Esophagus squamous epithelium (tissue), 5 donors: ENCODE measurements at regions not wholly inside any gene's neighbourhood (a gene's known extent, or its start where the extent isn't known, plus 50 kb on each side); places are given as distances from the start of the nearest gene placed in this dataset.

Experiments
- DNase-seq: peaks from one replicate; lab custom pipeline; 2025; lab: John Stamatoyannopoulos, UW
- H3K27ac ChIP-seq, 4 donors: fragments of 200-600 bp; sonication (generic); one replicate each; pipeline ENCODE4 v1.5.1; 2016 to 2019; ENCODE audit warnings: mild to moderate bottlenecking in 1 of 4
- H3K27me3 ChIP-seq, 4 donors: fragments of 200-600 bp; sonication (generic); 1 replicate in 3 of 4; 2 replicates in 1 of 4; pipeline versions ENCODE4 v1.5.1 to v1.6.0; 2017 to 2021; ENCODE audit warnings: antibody characterized with exemption in 1 of 4
- H3K36me3 ChIP-seq, 3 donors: fragments of 200-600 bp; sonication (generic); one replicate each; pipeline ENCODE4 v1.5.1; 2016 to 2019
- H3K4me1 ChIP-seq, 3 donors: fragments of 200-600 bp; sonication (generic); one replicate each; pipeline ENCODE4 v1.5.1; 2017 to 2019
- H3K4me3 ChIP-seq, 4 donors: fragments of 200-600 bp; sonication (generic); 1 replicate in 3 of 4; 2 replicates in 1 of 4; pipeline ENCODE4 v1.5.1; 2016 to 2019; ENCODE audit warnings: mild to moderate bottlenecking in 2 of 4, moderate library complexity in 1 of 4
- H3K9me3 ChIP-seq, 3 donors: fragments of 200-600 bp; sonication (generic); one replicate each; pipeline ENCODE4 v1.5.1; 2016 to 2019
- POLR2A ChIP-seq, 4 donors: fragments of 450-650 bp; IDR thresholded peaks; one replicate each; pipeline ENCODE4 v1.6.1; 2017; ENCODE audit warnings: antibody characterized with exemption in 4 of 4, mild to moderate bottlenecking in 4 of 4, moderate library complexity in 3 of 4
- WGBS, 2 donors: methylation state at CpG; one replicate each; pipeline ENCODE4 v1.1.5; 2018; 5-methylcytosine and 5-hydroxymethylcytosine counted together
- intact Hi-C: fragments of 100-400 bp; cut with DNase I; formaldehyde crosslinking; loops from one replicate; pipeline ENCODE4 v1.15.0; 2022
- TF ChIP-seq, protein P1 (sequence below), 6 experiments: fragments of 450-650 bp in 4 of 6; fragments of 200-600 bp in 2 of 6; sonication (generic) in 2 of 6; IDR thresholded peaks; one replicate each; pipeline ENCODE4 v1.5.1; 2016 to 2019; ENCODE audit warnings: antibody characterized with exemption in 6 of 6, mild to moderate bottlenecking in 4 of 6, moderate library complexity in 4 of 6
- donor health status: DM: yes; HTN: yes; CAD: no.

- TF ChIP-seq, protein P1, sequence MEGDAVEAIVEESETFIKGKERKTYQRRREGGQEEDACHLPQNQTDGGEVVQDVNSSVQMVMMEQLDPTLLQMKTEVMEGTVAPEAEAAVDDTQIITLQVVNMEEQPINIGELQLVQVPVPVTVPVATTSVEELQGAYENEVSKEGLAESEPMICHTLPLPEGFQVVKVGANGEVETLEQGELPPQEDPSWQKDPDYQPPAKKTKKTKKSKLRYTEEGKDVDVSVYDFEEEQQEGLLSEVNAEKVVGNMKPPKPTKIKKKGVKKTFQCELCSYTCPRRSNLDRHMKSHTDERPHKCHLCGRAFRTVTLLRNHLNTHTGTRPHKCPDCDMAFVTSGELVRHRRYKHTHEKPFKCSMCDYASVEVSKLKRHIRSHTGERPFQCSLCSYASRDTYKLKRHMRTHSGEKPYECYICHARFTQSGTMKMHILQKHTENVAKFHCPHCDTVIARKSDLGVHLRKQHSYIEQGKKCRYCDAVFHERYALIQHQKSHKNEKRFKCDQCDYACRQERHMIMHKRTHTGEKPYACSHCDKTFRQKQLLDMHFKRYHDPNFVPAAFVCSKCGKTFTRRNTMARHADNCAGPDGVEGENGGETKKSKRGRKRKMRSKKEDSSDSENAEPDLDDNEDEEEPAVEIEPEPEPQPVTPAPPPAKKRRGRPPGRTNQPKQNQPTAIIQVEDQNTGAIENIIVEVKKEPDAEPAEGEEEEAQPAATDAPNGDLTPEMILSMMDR (IDR thresholded peaks at IDR 0.05) = no peak
- H3K36me3 ChIP-seq = no peaks in the 10 kb centered on the region
- intact Hi-C loops = no loop called here
- no peaks in the 10 kb centered on the region for H3K4me1 ChIP-seq
- WGBS, 2 donors = 67 to 71% methylated on average over 2 of the region's 2 CpGs
- no peak for DNase-seq
- H3K27ac ChIP-seq = no peak overlapping the region
- H3K9me3 ChIP-seq = no peaks in the 10 kb centered on the region
- no peaks in the 10 kb centered on the region for H3K27me3 ChIP-seq
- no peak overlapping the region for H3K4me3 ChIP-seq
Measured at GRCh38 chr6:101322921-101323320, 70.6 kb upstream of the GRIK2 start.

GRCh38 chr6:101326411-101326810, 67.1 kb upstream of the GRIK2 start:
- intact Hi-C loops = no loop called here
- no peak for TF ChIP-seq POLR2A (IDR thresholded peaks at IDR 0.05)
- TF ChIP-seq, protein P1 (IDR thresholded peaks at IDR 0.05) = no peak

GRCh38 chr6:101341926-101342325, 51.6 kb upstream of the GRIK2 start:
- Histone ChIP-seq H3K27me3 (no peaks in the 10 kb centered on the region), H3K27ac (no peak overlapping the region), H3K9me3 (no peaks in the 10 kb centered on the region), H3K4me1 (no peaks in the 10 kb centered on the region), H3K4me3 (no peak overlapping the region), H3K36me3 (no peaks in the 10 kb centered on the region)
- WGBS, 2 donors = 65 to 67% methylated on average over 1 of the region's 1 CpG
- no peak for DNase-seq
- intact Hi-C loops = no loop called here
- TF ChIP-seq, protein P1 (IDR thresholded peaks at IDR 0.05) = no peak
- TF ChIP-seq POLR2A (IDR thresholded peaks at IDR 0.05) = no peak

More at GRCh38 chr6:101326411-101326810, 67.1 kb upstream of the GRIK2 start:
- Histone ChIP-seq H3K27me3 (no peaks in the 10 kb centered on the region), H3K4me3 (no peak overlapping the region), H3K36me3 (no peaks in the 10 kb centered on the region), H3K4me1 (no peaks in the 10 kb centered on the region), H3K9me3 (no peaks in the 10 kb centered on the region), H3K27ac (no peak overlapping the region)
- no peak for DNase-seq
